SH-SY5Y (cell line): ENCODE measurements at regions not wholly inside any gene's neighbourhood (a gene's known extent, or its start where the extent isn't known, plus 50 kb on each side); places are given as distances from the start of the nearest gene placed in this dataset.

Experiments used
- GATA2 ChIP-seq: IDR thresholded peaks from 2 replicates; pipeline ENCODE4 v1.6.1; 2011; ENCODE audit warnings: mild to moderate bottlenecking, low read depth, low read length
- GATA3 ChIP-seq: IDR thresholded peaks from 2 replicates; pipeline ENCODE4 v1.6.1; 2011; ENCODE audit warnings: low read depth, mild to moderate bottlenecking, low read length, moderate library complexity

- TF ChIP-seq GATA3 (no peak), GATA2 (no peak)
These were observed 107.9 kb downstream of the CDC42EP3 start for GRCh38 chr2:37563375-37564015.
